ENCODE measurements at regions not wholly inside any gene's neighbourhood (a gene's known extent, or its start where the extent isn't known, plus 50 kb on each side); places are given as distances from the start of the nearest gene placed in this dataset.

- Histone ChIP-seq H3K9me3 (replicated peaks in 1 of 3) (no peaks in the 10 kb centered on the region), H3K4me1 (replicated peaks in 1 of 2) (no peaks in the 10 kb centered on the region), H3K27ac (no peak overlapping the region), H3K36me3 (replicated peaks in 1 of 2) (no peaks in the 10 kb centered on the region), H3K4me3 (no peak overlapping the region), H3K27me3 (no peaks in the 10 kb centered on the region)
- TF ChIP-seq POLR2A (IDR thresholded peaks at IDR 0.05) (no peak), CTCF (IDR thresholded peaks at IDR 0.05) (no peak)
- intact Hi-C loops (cut with DNase I) = no loop called here
- no peak for DNase-seq
- 50 to 67% (median 55%) methylated on average over 4 of the region's 4 CpGs for WGBS, 4 donors
Observed at GRCh38 chr4:11537846-11538245, 109.2 kb upstream of the HS3ST1 start.

GRCh38 chr4:11535333-11535732 lies 106.6 kb upstream of the HS3ST1 start:
- Histone ChIP-seq H3K4me1 (replicated peaks in 1 of 2) (no peaks in the 10 kb centered on the region), H3K27me3 (no peaks in the 10 kb centered on the region), H3K27ac (no peak overlapping the region), H3K4me3 (no peak overlapping the region), H3K9me3 (replicated peaks in 1 of 3) (no peaks in the 10 kb centered on the region), H3K36me3 (replicated peaks in 1 of 2) (no peaks in the 10 kb centered on the region)
- WGBS, 4 donors = 81 to 86% (median 83%) methylated on average over 5 of the region's 5 CpGs
- DNase-seq = no peak
- TF ChIP-seq CTCF (IDR thresholded peaks at IDR 0.05) (no peak), POLR2A (IDR thresholded peaks at IDR 0.05) (no peak)
- intact Hi-C loops (cut with DNase I) = no loop called here

GRCh38 chr4:11534623-11535302 lies 106.1 kb upstream of the HS3ST1 start:
- no peak overlapping the region for H3K27ac ChIP-seq
- H3K4me1 ChIP-seq (replicated peaks in 1 of 2) = no peaks in the 10 kb centered on the region
- WGBS, 4 donors = 11 to 34% (median 21%) methylated on average over 2 of the region's 2 CpGs
- H3K27me3 ChIP-seq = no peaks in the 10 kb centered on the region
- no peaks in the 10 kb centered on the region for H3K9me3 ChIP-seq (replicated peaks in 1 of 3)
- TF ChIP-seq CTCF (IDR thresholded peaks at IDR 0.05) = no peak
- no peak for TF ChIP-seq POLR2A (IDR thresholded peaks at IDR 0.05)
- no peaks in the 10 kb centered on the region for H3K36me3 ChIP-seq (replicated peaks in 1 of 2)
- no peak overlapping the region for H3K4me3 ChIP-seq
- no peak for DNase-seq
- intact Hi-C loops (cut with DNase I) = no loop called here

- WGBS, 4 donors = 70 to 91% (median 81%) methylated on average over 2 of the region's 2 CpGs
- Histone ChIP-seq H3K9me3 (replicated peaks in 1 of 3) (no peaks in the 10 kb centered on the region), H3K4me1 (replicated peaks in 1 of 2) (no peaks in the 10 kb centered on the region), H3K27me3 (no peaks in the 10 kb centered on the region), H3K36me3 (replicated peaks in 1 of 2) (no peaks in the 10 kb centered on the region), H3K4me3 (no peak overlapping the region), H3K27ac (no peak overlapping the region)
- TF ChIP-seq CTCF (IDR thresholded peaks at IDR 0.05) (no peak), POLR2A (IDR thresholded peaks at IDR 0.05) (no peak)
- intact Hi-C loops (cut with DNase I) = no loop called here
- DNase-seq = no peak
Observed at GRCh38 chr4:11532138-11532537, 103.4 kb upstream of the HS3ST1 start.
